ENCODE measurements at regions not wholly inside any gene's neighbourhood (a gene's known extent, or its start where the extent isn't known, plus 50 kb on each side); places are given as distances from the start of the nearest gene placed in this dataset.

DNA sequence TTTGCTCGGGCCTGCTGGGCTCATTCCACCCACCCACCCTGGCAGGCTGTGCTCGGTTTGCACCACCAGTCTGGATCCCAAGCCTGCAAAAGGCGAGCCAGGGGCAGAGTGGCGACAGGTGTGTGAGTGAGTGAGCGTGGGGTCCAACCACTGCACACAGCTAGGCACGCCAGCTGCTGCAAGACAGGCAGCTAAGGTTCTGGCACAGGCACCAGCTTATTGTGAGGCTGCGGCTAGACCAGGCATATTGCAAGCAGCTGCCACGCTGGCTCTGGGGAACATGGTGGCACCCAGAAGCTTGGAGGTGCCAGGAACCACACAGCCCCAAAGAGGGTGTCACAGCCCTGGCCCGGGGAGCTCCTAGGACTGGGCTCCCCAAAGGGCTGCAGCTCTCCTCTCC, 205.1 kb downstream of the ANKRD60 start:
- in situ Hi-C loops (cut with HindIII; ENCODE audit: low sequenced_read_pairs): no loop called here

DNA sequence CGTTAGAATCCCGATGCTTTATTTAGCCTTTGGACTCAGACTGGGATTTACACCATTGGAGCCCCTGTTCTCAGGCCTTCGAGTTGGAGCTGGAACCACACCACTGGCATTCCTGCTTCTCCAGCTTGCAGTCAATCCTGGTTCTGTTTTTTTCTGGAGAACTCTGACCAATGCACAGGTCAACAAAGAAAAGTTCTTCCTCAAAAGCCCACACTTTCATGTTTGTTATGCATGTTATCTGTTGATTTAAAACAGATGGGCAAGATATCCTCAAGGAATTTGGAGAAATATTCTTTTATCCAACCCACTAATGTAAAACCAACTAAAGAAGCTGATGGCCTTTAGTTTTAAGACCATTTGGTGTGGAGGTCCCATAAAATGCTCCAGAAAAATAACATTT, 205.7 kb downstream of the ANKRD60 start:
- in situ Hi-C loops (cut with HindIII; ENCODE audit: low sequenced_read_pairs): no loop called here

DNA sequence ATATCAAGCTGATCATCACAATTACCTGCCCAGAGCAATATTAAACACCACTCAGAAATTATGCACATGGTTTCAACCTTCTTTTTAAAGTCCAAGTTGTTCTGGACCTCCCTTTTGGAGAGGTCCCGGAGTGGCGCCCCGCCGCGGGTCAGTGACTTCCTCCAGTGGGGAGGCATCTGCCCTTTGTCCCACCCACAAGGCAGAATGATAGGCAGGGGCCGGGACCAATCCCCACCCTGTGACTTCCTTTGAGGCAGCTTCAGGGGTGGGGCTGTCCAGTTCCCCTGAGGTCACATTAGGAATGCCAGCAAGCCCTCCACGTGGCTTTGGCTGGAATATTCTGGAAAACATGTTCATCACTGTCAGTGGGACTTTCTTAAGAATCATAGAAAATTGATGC, 207.0 kb downstream of the ANKRD60 start:
- in situ Hi-C loops (cut with HindIII; ENCODE audit: low sequenced_read_pairs): no loop called here

- in situ Hi-C loops (cut with HindIII; ENCODE audit: low sequenced_read_pairs): no loop called here
These were observed 207.6 kb downstream of the ANKRD60 start for GRCh38 chr20:58020656-58021454.

DNA sequence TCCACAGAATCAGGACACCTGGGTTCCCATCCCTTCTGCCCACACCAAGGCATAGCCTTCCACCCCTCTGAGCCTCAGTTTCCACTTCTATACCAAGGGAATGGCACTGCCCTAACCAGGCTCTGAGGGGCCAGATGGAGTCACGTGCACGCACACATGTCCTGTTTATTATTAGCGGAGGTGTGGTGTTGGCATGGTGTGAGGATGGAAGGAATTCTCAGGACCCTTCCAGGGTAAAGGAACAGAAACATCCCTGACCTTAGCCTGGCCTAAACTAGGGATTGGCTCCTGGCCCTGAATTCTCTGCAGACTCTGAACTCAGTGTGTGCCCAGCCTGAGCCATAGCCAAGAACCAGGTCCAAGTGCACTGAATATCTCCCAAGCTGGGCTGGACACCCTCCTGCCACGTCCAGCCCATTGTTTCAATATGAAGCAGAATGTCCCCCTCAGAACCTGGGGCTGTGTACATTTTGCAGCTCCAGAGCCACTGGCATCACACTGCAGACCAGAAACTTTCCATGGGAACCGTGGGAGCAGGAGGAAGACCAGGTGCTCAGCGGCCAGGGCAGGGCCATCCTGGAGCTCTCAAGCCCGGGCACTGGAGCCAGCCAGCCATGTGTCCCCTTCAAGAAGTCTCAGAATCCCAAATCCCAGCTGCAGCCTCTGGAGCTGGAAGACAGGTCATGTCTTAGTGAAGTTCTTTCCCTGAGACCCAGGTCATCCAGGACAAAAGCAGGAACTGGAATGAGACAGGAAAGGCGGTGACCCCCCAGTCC, 208.4 kb downstream of the ANKRD60 start:
- in situ Hi-C loops (cut with HindIII; ENCODE audit: low sequenced_read_pairs): no loop called here

- in situ Hi-C loops (cut with HindIII; ENCODE audit: low sequenced_read_pairs): no loop called here
These were observed 209.2 kb downstream of the ANKRD60 start for GRCh38 chr20:58019027-58019849.

DNA sequence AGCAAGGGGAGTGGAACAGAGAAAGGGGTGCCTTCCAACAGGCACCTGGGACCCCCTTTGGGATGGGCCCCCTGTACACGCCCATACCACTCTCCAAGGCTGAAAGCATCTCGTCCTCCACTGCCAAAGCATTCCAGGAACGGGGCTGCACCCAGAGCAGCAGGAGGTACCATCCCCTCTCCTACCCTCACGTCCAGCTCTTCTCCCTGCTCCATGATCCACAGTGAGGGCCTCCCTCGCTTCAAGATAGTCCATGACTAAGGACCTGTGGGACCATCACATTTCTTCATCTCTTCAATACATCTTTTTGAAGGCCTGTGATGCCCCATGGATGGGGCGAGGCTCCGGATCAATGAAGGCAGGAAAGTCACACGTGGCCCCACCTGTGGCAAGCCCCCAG, 209.9 kb downstream of the ANKRD60 start:
- in situ Hi-C loops (cut with HindIII; ENCODE audit: low sequenced_read_pairs): no loop called here

GRCh38 chr20:58017970-58018530, 210.4 kb downstream of the ANKRD60 start:
- in situ Hi-C loops (cut with HindIII; ENCODE audit: low sequenced_read_pairs): no loop called here

DNA sequence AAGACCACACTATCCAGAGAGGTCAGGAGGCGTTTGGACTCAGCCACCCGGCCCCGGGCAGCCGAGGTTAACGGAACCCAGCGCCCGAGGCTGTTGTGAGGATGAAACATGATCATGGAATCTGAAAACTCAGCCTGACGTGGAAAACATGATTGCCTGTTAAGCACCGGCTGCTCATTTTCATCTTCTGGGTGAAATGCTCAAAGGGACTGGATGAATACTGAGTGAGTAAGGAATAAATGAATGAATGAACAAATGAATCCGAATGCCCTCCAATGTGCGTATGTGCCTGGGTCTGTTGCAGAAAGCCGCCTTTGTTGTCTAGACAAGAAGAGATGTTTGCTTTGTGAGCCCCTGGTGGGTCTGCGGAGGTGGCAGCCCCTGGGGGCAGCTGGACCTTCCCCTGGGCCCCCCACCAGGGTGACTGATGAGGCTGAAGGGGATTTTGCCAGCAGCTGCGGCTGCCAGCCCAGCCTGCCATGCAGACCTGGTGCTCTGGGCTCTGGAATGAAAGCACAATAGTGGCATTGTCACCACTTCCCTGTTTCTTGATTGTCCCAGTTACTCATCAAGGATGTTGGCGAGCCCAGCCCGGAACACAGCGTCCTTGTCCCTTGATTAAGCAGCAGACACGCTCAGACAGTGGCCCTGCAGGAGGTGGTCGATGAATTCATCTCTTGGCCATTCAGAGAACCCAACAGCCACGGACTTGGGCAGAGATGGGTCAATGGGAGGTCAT, 211.1 kb downstream of the ANKRD60 start:
- in situ Hi-C loops (cut with HindIII; ENCODE audit: low sequenced_read_pairs): no loop called here

DNA sequence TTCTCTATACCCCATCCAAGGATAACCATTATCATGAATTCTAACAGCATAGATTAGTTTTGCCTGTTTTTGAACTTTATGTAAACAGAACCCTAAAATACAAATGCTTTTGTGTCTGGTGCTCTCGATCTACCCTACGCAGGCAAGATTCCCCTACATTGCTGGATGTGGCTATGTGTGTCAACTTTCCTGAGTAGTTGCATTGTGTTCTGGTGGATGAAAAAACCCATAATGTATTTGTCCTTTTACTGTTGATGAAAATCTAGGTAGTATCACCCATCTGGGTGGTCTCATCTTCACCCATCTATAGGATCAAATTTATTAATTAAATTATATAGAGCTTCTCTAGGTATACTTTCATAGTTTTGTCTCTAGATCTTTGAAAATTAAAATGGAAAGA, 211.7 kb downstream of the ANKRD60 start:
- in situ Hi-C loops (cut with HindIII; ENCODE audit: low sequenced_read_pairs): no loop called here

- in situ Hi-C loops (cut with HindIII; ENCODE audit: low sequenced_read_pairs): no loop called here
These were observed 213.7 kb downstream of the ANKRD60 start for GRCh38 chr20:58014628-58015315.

- in situ Hi-C loops (cut with HindIII; ENCODE audit: low sequenced_read_pairs): no loop called here
These were observed 215.5 kb downstream of the ANKRD60 start for GRCh38 chr20:58012731-58013510.

- in situ Hi-C loops (cut with HindIII; ENCODE audit: low sequenced_read_pairs): no loop called here
These were observed 216.4 kb downstream of the ANKRD60 start for GRCh38 chr20:58011947-58012610.

- in situ Hi-C loops (cut with HindIII; ENCODE audit: low sequenced_read_pairs): no loop called here
These were observed 217.1 kb downstream of the ANKRD60 start for GRCh38 chr20:58011106-58011946.

DNA sequence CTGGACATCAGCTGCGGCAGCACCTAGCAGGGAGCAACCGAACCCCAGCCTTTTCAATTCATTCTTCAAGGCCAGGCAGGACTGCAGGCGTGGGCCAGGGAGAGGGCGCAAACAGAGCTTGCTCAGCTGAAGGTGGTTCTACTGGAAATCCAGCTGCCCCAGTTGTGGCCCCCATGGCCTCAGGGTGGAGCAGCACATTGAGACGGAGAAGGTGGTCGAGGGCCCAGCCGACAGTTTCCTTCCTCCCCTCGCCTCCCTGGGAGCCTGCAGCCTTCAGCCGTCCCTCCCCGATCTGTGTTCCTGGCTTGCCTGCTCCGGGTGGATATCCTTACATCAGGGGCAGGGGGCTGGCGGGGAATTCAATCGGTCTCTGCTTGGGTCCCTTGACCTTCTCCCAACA, 217.8 kb downstream of the ANKRD60 start:
- in situ Hi-C loops (cut with HindIII; ENCODE audit: low sequenced_read_pairs): no loop called here

- in situ Hi-C loops (cut with HindIII; ENCODE audit: low sequenced_read_pairs): no loop called here
These were observed 218.3 kb downstream of the ANKRD60 start for GRCh38 chr20:58010186-58010585.

DNA sequence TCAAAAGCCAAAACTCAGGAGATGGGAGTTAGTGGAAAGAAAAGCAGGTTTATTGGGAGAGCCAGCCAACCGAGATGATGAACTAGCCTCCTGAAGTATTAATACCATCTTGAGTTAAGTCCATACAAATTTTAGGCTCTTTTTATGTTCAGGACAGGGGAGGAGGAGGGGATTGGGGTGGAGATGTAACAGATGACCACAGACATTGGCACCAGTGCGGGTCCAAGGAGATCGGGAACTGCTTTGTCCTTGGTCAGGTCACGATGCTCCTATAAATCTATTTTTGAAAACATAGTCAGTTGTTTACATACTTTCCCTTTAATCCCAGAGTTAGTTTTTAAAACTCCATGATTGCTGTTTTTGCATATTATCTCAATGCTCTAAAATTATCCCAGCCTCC, 219.6 kb downstream of the ANKRD60 start:
- in situ Hi-C loops (cut with HindIII; ENCODE audit: low sequenced_read_pairs): loop anchor here (10.0 kb wide), 1 partner anchor 64 kb away; no protein-coding TSS in a partner anchor
